BJ (cell line): ENCODE measurements at regions not wholly inside any gene's neighbourhood (a gene's known extent, or its start where the extent isn't known, plus 50 kb on each side); places are given as distances from the start of the nearest gene placed in this dataset.
"Not testable (repeated sequence)": the region's sequence is repeated elsewhere in the genome, so short reads cannot be mapped to it uniquely, and the experiment has no call there.

ENCODE experiments used
- CTCF ChIA-PET: fragments of 350-600 bp; formaldehyde crosslinking; extraction: SDS; loops from one replicate; lab custom pipeline; 2021; ENCODE audit warnings: antibody characterized with exemption, inconsistent platforms; lab: Yijun Ruan, JAX
- POLR2A ChIA-PET: fragments of 300-600 bp; sonication (Branson Sonifier 250); formaldehyde crosslinking; extraction: SDS; loops from one replicate; lab custom pipeline; 2021; ENCODE audit warnings: antibody characterized with exemption; lab: Charles Lee
- DNase-seq: peaks from one replicate; pipeline ENCODE4 v3.0.0-alpha.2; 2011; ENCODE audit warnings: low read depth
- H3K27me3 ChIP-seq: 2 replicates; pipeline ENCODE4 v1.6.0; 2011; ENCODE audit warnings: low read length; ENCODE audit not compliant: control insufficient read depth, insufficient read depth
- H3K36me3 ChIP-seq: 2 replicates; pipeline ENCODE4 v1.5.1; 2011; ENCODE audit warnings: low read length; ENCODE audit not compliant: control insufficient read depth, insufficient read depth
- H3K4me3 ChIP-seq: 2 replicates; pipeline ENCODE4 v1.5.1; 2011; ENCODE audit warnings: low read depth, mild to moderate bottlenecking, control low read depth, low read length
- CTCF ChIP-seq: IDR thresholded peaks from 2 replicates; pipeline ENCODE4 v1.5.1; 2011; ENCODE audit warnings: low read depth, mild to moderate bottlenecking, control low read depth, inconsistent platforms, low read length, moderate library complexity; ENCODE audit not compliant: insufficient read depth

DNA sequence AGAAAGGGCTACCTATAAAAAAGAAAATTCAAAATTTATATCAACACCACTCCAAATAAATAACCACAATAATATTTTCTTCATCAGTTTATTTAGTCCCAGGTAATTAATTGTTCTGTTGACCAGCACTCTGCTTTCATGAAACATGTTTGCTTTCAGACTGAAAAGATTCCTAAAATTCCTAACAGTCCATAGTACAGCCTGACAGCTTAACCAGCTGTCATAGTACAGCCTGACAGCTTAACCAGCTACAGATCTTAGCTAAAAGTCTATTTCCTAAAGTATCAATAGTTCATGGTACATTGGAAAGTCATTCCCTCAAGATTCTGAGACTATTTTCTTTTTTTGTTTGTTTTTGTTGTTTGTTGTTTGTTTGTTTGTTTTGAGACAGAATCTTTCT, 144.1 kb upstream of the DDX53 start:
- DNase-seq, result no peak
- TF ChIP-seq CTCF, result no peak
- ChIA-PET POLR2A (no interaction called here), CTCF (no interaction called here)
- Histone ChIP-seq H3K36me3 (no peaks in the 10 kb centered on the region), H3K27me3 (no peaks in the 10 kb centered on the region), H3K4me3 (no peak overlapping the region)

- no peak for TF ChIP-seq CTCF
- no peaks in the 10 kb centered on the region for H3K36me3 ChIP-seq
- no peak for DNase-seq
- CTCF ChIA-PET, result no interaction called here
- no peaks in the 10 kb centered on the region for H3K27me3 ChIP-seq
- H3K4me3 ChIP-seq, result no peak overlapping the region
- POLR2A ChIA-PET, result no interaction called here
Measured at GRCh38 chrX:22859642-22860041, 140.1 kb upstream of the DDX53 start.

- CTCF ChIA-PET, result interaction anchor here (1.0 kb wide), 1 partner anchor 731 kb away, joined by 4 read pairs; no protein-coding TSS in a partner anchor
- H3K4me3 ChIP-seq, POLR2A ChIA-PET, DNase-seq, H3K27me3 ChIP-seq, H3K36me3 ChIP-seq: not testable (repeated sequence)
Measured at GRCh38 chrX:22866801-22867200, 133.0 kb upstream of the DDX53 start.

- no peak for TF ChIP-seq CTCF
- Histone ChIP-seq H3K27me3 (no peaks in the 10 kb centered on the region), H3K4me3 (no peak overlapping the region), H3K36me3 (no peaks in the 10 kb centered on the region)
- ChIA-PET POLR2A (no interaction called here), CTCF (no interaction called here)
- no peak for DNase-seq
Measured at GRCh38 chrX:22882543-22882942, 117.2 kb upstream of the DDX53 start.

DNA sequence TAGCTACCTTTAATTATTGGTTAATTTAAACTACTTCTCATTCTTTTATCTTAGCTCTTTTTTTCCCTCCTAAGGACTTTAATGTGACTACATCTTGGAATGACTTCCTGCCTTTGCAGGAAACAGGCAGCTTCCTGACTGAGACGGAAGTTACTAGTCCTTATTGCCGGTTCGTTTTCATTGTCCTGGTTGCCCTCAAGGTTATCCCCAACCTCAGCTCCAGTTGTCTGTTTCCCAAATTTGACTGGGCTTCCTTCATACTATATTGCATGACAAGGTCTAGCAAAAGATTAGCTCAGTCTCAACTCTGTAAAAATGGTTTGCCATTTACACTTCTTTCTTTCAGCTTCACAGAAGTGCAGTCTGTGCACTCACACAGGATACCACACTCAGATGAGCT, 109.9 kb upstream of the DDX53 start:
- POLR2A ChIA-PET, result no interaction called here
- DNase-seq, result no peak
- no peaks in the 10 kb centered on the region for H3K27me3 ChIP-seq
- CTCF ChIA-PET, result interaction anchor here (0.5 kb wide), 1 partner anchor 18 kb away, joined by 3 read pairs; no protein-coding TSS in a partner anchor
- H3K36me3 ChIP-seq, result no peaks in the 10 kb centered on the region
- no peak overlapping the region for H3K4me3 ChIP-seq
- TF ChIP-seq CTCF, result no peak

DNA sequence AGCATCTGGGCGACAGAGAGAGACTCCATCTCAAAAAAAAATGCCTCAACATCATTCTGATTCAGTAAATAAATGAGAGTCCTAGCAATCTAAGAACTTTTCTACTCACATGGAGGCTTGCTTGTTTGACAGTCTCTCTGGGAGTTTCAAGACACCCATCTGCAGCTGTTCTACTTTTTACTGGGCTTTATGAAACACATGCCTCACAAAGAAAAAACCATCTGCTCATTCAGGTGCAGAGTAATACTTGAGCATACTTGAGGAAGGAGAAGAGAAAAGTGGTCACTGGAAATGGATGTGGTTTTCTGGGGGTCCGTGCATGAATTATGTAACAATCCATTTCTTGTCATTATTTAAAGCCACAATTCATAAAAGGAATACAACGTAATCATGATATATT, 87.1 kb upstream of the DDX53 start:
- Histone ChIP-seq H3K27me3 (no peaks in the 10 kb centered on the region), H3K36me3 (no peaks in the 10 kb centered on the region), H3K4me3 (no peak overlapping the region)
- TF ChIP-seq CTCF, result no peak
- DNase-seq, result no peak
- CTCF ChIA-PET, result no interaction called here
- POLR2A ChIA-PET, result no interaction called here
